CD14-positive monocyte (primary cell): ENCODE measurements at regions not wholly inside any gene's neighbourhood (a gene's known extent, or its start where the extent isn't known, plus 50 kb on each side); places are given as distances from the start of the nearest gene placed in this dataset.

Source experiments
- DNase-seq, 3 donors: peaks; one replicate each; pipeline ENCODE4 v3.0.0-alpha.2; 2011 to 2022
- H2AFZ ChIP-seq: 2 replicates; pipeline ENCODE4 v1.6.0; 2012; ENCODE audit warnings: mild to moderate bottlenecking, low read depth, low read length, inconsistent platforms; ENCODE audit not compliant: insufficient read depth, poor library complexity, severe bottlenecking
- H3K27ac ChIP-seq, 2 donors: 1 replicate in 1 of 2; 2 replicates in 1 of 2; pipeline ENCODE4 v1.5.1; 2012 to 2013; ENCODE audit warnings: low read length in 2 of 2, control low read depth in 1 of 2, inconsistent platforms in 1 of 2, low read depth in 1 of 2, mild to moderate bottlenecking in 1 of 2
- H3K27me3 ChIP-seq, 2 donors: one replicate each; pipeline versions ENCODE4 v1.6.0 to v1.6.1; 2011 to 2013; ENCODE audit warnings: low read length in 2 of 2; ENCODE audit not compliant: control insufficient read depth in 2 of 2, insufficient read depth in 2 of 2
- H3K36me3 ChIP-seq, 2 donors: replicated peaks in 1 of 2; 1 replicate in 1 of 2; 2 replicates in 1 of 2; pipeline versions ENCODE4 v1.5.1 to v1.6.1; 2012 to 2013; ENCODE audit warnings: low read length in 2 of 2, control low read depth in 1 of 2, inconsistent platforms in 1 of 2, mild to moderate bottlenecking in 1 of 2; ENCODE audit not compliant: insufficient read depth in 2 of 2, control insufficient read depth in 1 of 2
- H3K4me1 ChIP-seq, 2 donors: 1 replicate in 1 of 2; 2 replicates in 1 of 2; pipeline versions ENCODE4 v1.5.1 to v1.6.1; 2012 to 2013; ENCODE audit warnings: low read length in 2 of 2, control low read depth in 1 of 2, inconsistent platforms in 1 of 2, mild to moderate bottlenecking in 1 of 2, moderate library complexity in 1 of 2; ENCODE audit not compliant: insufficient read depth in 2 of 2, control insufficient read depth in 1 of 2
- H3K4me2 ChIP-seq: replicated peaks from 2 replicates; pipeline ENCODE3; 2012; ENCODE audit warnings: low read length, moderate library complexity, mild to moderate bottlenecking; ENCODE audit not compliant: poor library complexity, severe bottlenecking; ENCODE audit errors: extremely low read depth
- H3K4me3 ChIP-seq, 3 experiments: fragments of 200-600 bp in 1 of 3; sonication (generic) in 1 of 3; replicated peaks in 1 of 3; 1 replicate in 2 of 3; 2 replicates in 1 of 3; pipeline ENCODE4 v1.5.1; 2011 to 2013; ENCODE audit warnings: low read length in 3 of 3, mild to moderate bottlenecking in 3 of 3, control low read depth in 2 of 3, low read depth in 2 of 3, inconsistent platforms in 1 of 3, moderate library complexity in 1 of 3
- H3K79me2 ChIP-seq: 2 replicates; pipeline ENCODE4 v1.6.0; 2012; ENCODE audit warnings: mild to moderate bottlenecking, control low read depth, inconsistent platforms, low read length, moderate library complexity; ENCODE audit not compliant: insufficient read depth
- H3K9ac ChIP-seq: 2 replicates; pipeline ENCODE4 v1.6.0; 2017; ENCODE audit warnings: low read length, mild to moderate bottlenecking; ENCODE audit not compliant: insufficient read depth, poor library complexity, severe bottlenecking
- H3K9me3 ChIP-seq, 2 donors: replicated peaks in 1 of 2; 1 replicate in 1 of 2; 2 replicates in 1 of 2; pipeline versions ENCODE4 v1.5.1 to v1.6.1; 2012 to 2013; ENCODE audit warnings: low read length in 2 of 2, control low read depth in 1 of 2; ENCODE audit not compliant: control insufficient read depth in 1 of 2, insufficient read depth in 1 of 2
- H4K20me1 ChIP-seq: 2 replicates; pipeline ENCODE4 v1.6.0; 2012; ENCODE audit warnings: mild to moderate bottlenecking, low read length, control low read depth, moderate library complexity; ENCODE audit not compliant: insufficient read depth
- H3K27ac Mint-ChIP-seq, 7 donors: one replicate each; pipeline ENCODE4 v1.8.0; 2020; ENCODE audit warnings: mild to moderate bottlenecking in 7 of 7, mixed read lengths in 7 of 7, moderate library complexity in 6 of 7, inconsistent platforms in 2 of 7
- H3K27me3 Mint-ChIP-seq, 3 donors: one replicate each; pipeline ENCODE4 v1.8.0; 2021 to 2022; ENCODE audit warnings: low read depth in 3 of 3, mild to moderate bottlenecking in 3 of 3, mixed read lengths in 3 of 3, moderate library complexity in 3 of 3, inconsistent platforms in 1 of 3
- H3K36me3 Mint-ChIP-seq, 2 donors: one replicate each; pipeline ENCODE4 v1.8.0; 2020; ENCODE audit warnings: mixed read lengths in 2 of 2, inconsistent platforms in 1 of 2, mild to moderate bottlenecking in 1 of 2
- H3K4me1 Mint-ChIP-seq: one replicate; pipeline ENCODE4 v1.8.0; 2020; ENCODE audit warnings: mild to moderate bottlenecking, mixed read lengths
- H3K4me3 Mint-ChIP-seq, 2 donors: one replicate each; pipeline ENCODE4 v1.8.0; 2020; ENCODE audit warnings: mild to moderate bottlenecking in 2 of 2, mixed read lengths in 2 of 2, moderate library complexity in 1 of 2
- H3K9me3 Mint-ChIP-seq, 7 donors: one replicate each; pipeline ENCODE4 v1.8.0; 2020 to 2022; ENCODE audit warnings: mixed read lengths in 7 of 7, mild to moderate bottlenecking in 6 of 7, moderate library complexity in 6 of 7, inconsistent platforms in 2 of 7
- CTCF ChIP-seq: fragments of 200-600 bp; IDR thresholded peaks from one replicate; pipeline ENCODE4 v1.8.0; 2022; ENCODE audit warnings: antibody characterized with exemption, mild to moderate bottlenecking
- WGBS: methylation state at CpG from one replicate; pipeline ENCODE4 v1.1.5; 2013; ENCODE audit warnings: missing lambda C conversion rate; ENCODE audit not compliant: insufficient coverage; 5-methylcytosine and 5-hydroxymethylcytosine counted together
- intact Hi-C, 2 donors: fragments of 100-400 bp; cut with micrococcal nuclease; formaldehyde crosslinking; loops; one replicate each; pipeline versions ENCODE4 v1.15.0 to v1.15.1; 2023

GRCh38 chr1:2928366-2929325 is 92.6 kb upstream of the ACTRT2 start:
- H3K27ac Mint-ChIP-seq = no peak overlapping the region
- Histone ChIP-seq H3K4me2 (no peak overlapping the region), H3K36me3 (no peaks in the 10 kb centered on the region), H3K9me3 (no peaks in the 10 kb centered on the region), H2AFZ (no peak overlapping the region), H3K79me2 (no peaks in the 10 kb centered on the region), H3K9ac (no peak overlapping the region), H3K4me3 (no peak overlapping the region), H4K20me1 (no peaks in the 10 kb centered on the region), H3K27me3 (no peaks in the 10 kb centered on the region), H3K4me1 (peaks cover 0 to 13% of the 10 kb centered on the region in 2 donors), H3K27ac (no peak overlapping the region)
- no peak for TF ChIP-seq CTCF
- no peak for DNase-seq
- H3K4me1 Mint-ChIP-seq = peaks cover 5% of the 10 kb centered on the region
- WGBS = 92% methylated on average over 35 of the region's 42 CpGs
- H3K9me3 Mint-ChIP-seq = peaks cover 0 to 3% (median 0%) of the 10 kb centered on the region in 7 donors
- peaks cover 0 to 8% (median 1%) of the 10 kb centered on the region in 3 donors for H3K27me3 Mint-ChIP-seq
- intact Hi-C loops = no loop called here
- no peak overlapping the region for H3K4me3 Mint-ChIP-seq
- no peaks in the 10 kb centered on the region for H3K36me3 Mint-ChIP-seq

- Mint-ChIP-seq H3K4me3 (no peak overlapping the region), H3K4me1 (peaks cover 5% of the 10 kb centered on the region), H3K36me3 (no peaks in the 10 kb centered on the region), H3K27me3 (peaks cover 0 to 8% (median 1%) of the 10 kb centered on the region in 3 donors), H3K9me3 (peaks cover 0 to 3% (median 0%) of the 10 kb centered on the region in 7 donors), H3K27ac (no peak overlapping the region)
- 83% methylated on average over 2 of the region's 5 CpGs for WGBS
- H2AFZ ChIP-seq = no peak overlapping the region
- H3K4me2 ChIP-seq = no peak overlapping the region
- no peaks in the 10 kb centered on the region for H3K36me3 ChIP-seq
- H3K27ac ChIP-seq = no peak overlapping the region
- TF ChIP-seq CTCF = no peak
- H3K79me2 ChIP-seq = no peaks in the 10 kb centered on the region
- peaks cover 0 to 13% of the 10 kb centered on the region in 2 donors for H3K4me1 ChIP-seq
- H3K9me3 ChIP-seq = no peaks in the 10 kb centered on the region
- H3K27me3 ChIP-seq = no peaks in the 10 kb centered on the region
- no peak overlapping the region for H3K9ac ChIP-seq
- no peaks in the 10 kb centered on the region for H4K20me1 ChIP-seq
- no peak for DNase-seq
- intact Hi-C loops = no loop called here
- H3K4me3 ChIP-seq = no peak overlapping the region
Measured at GRCh38 chr1:2929335-2929734, 91.9 kb upstream of the ACTRT2 start.
